ENCODE measurements at regions not wholly inside any gene's neighbourhood (a gene's known extent, or its start where the extent isn't known, plus 50 kb on each side); places are given as distances from the start of the nearest gene placed in this dataset.

- no peak overlapping the region for H3K4me2 ChIP-seq (ENCODE audit: low read length)
- DNase-seq (ENCODE audit: low read depth, low spot score) (no peak), ATAC-seq (no peak)
- no peak for TF ChIP-seq ATF3 (IDR thresholded peaks at IDR 0.05)
- no peak for TF ChIP-seq POLR2A (IDR thresholded peaks at IDR 0.05; ENCODE audit: borderline replicate concordance, extremely low read depth, insufficient read depth, insufficient read length)
- TF ChIP-seq EZH2 (IDR thresholded peaks at IDR 0.05): no peak
- no peak for TF ChIP-seq SRF (IDR thresholded peaks at IDR 0.05; ENCODE audit: low read depth)
- no peak for TF ChIP-seq EGR1 (IDR thresholded peaks at IDR 0.05; ENCODE audit: low read depth)
- no peaks in the 10 kb centered on the region for H3K79me2 ChIP-seq (ENCODE audit: insufficient read depth, low read length)
- H3K4me1 ChIP-seq (ENCODE audit: control insufficient read depth in 1 of 2, insufficient read depth in 2 of 2, low read length in 2 of 2): no peaks in the 10 kb centered on the region
- H3K27ac ChIP-seq (ENCODE audit: low read depth, low read length): no peak overlapping the region
- no peak overlapping the region for H3K9ac ChIP-seq (ENCODE audit: low read length)
- H2AFZ ChIP-seq (ENCODE audit: low read depth, low read length, poor library complexity, severe bottlenecking): no peak overlapping the region
- POLR2A ChIA-PET: no interaction called here
- no peaks in the 10 kb centered on the region for H3K9me2 ChIP-seq (ENCODE audit: insufficient read depth)
- RAD21 ChIA-PET (ENCODE audit: low non-redundant PET in 1 of 2, low total read pairs in 2 of 2, uncharacterized antibody in 2 of 2, unreplicated experiment in 2 of 2): no interaction called here
- H3K4me3 ChIP-seq (replicated peaks in 1 of 2; ENCODE audit: low read depth in 1 of 2, low read length in 2 of 2): no peak overlapping the region
- no peaks in the 10 kb centered on the region for H3K36me3 ChIP-seq (ENCODE audit: control insufficient read depth in 1 of 2, insufficient read depth in 2 of 2, low read length in 2 of 2)
- H3K9me3 ChIP-seq (ENCODE audit: control insufficient read depth in 1 of 2, insufficient read depth in 1 of 2, low read depth in 1 of 2, low read length in 2 of 2): no peaks in the 10 kb centered on the region
- BruUV-seq (replicated peaks): no TSS peak
- intact Hi-C loops (cut with micrococcal nuclease): no loop called here
- H3K27me3 ChIP-seq (ENCODE audit: insufficient read depth, low read length): no peaks in the 10 kb centered on the region
- CTCF ChIA-PET: no interaction called here
- no peaks in the 10 kb centered on the region for H4K20me1 ChIP-seq (ENCODE audit: insufficient read depth)
Measured at GRCh38 chr5:104052558-104053352, 490.2 kb upstream of the NUDT12 start.

- DNase-seq (ENCODE audit: low read depth, low spot score): no peak
- Histone ChIP-seq H3K27ac (ENCODE audit: low read depth, low read length) (no peak overlapping the region), H3K4me3 (replicated peaks in 1 of 2; ENCODE audit: low read depth in 1 of 2, low read length in 2 of 2) (no peak overlapping the region), H3K9me3 (ENCODE audit: control insufficient read depth in 1 of 2, insufficient read depth in 1 of 2, low read depth in 1 of 2, low read length in 2 of 2) (no peaks in the 10 kb centered on the region), H3K4me2 (ENCODE audit: low read length) (no peak overlapping the region), H3K4me1 (ENCODE audit: control insufficient read depth in 1 of 2, insufficient read depth in 2 of 2, low read length in 2 of 2) (no peaks in the 10 kb centered on the region), H3K9ac (ENCODE audit: low read length) (no peak overlapping the region), H2AFZ (ENCODE audit: low read depth, low read length, poor library complexity, severe bottlenecking) (no peak overlapping the region), H3K79me2 (ENCODE audit: insufficient read depth, low read length) (no peaks in the 10 kb centered on the region), H3K27me3 (ENCODE audit: insufficient read depth, low read length) (no peaks in the 10 kb centered on the region), H4K20me1 (ENCODE audit: insufficient read depth) (no peaks in the 10 kb centered on the region), H3K36me3 (ENCODE audit: control insufficient read depth in 1 of 2, insufficient read depth in 2 of 2, low read length in 2 of 2) (no peaks in the 10 kb centered on the region), H3K9me2 (ENCODE audit: insufficient read depth) (no peaks in the 10 kb centered on the region)
- ChIA-PET CTCF (no interaction called here), RAD21 (ENCODE audit: low non-redundant PET in 1 of 2, low total read pairs in 2 of 2, uncharacterized antibody in 2 of 2, unreplicated experiment in 2 of 2) (no interaction called here), POLR2A (no interaction called here)
- no peak for ATAC-seq
- TF ChIP-seq TCF7L2 (IDR thresholded peaks at IDR 0.05; ENCODE audit: borderline replicate concordance, extremely low read depth, insufficient read depth, insufficient read length) (no peak), YY1 (IDR thresholded peaks at IDR 0.05; ENCODE audit: extremely low read depth, insufficient replicate concordance, low read depth, low read length) (no peak), ELF1 (IDR thresholded peaks at IDR 0.05; ENCODE audit: borderline replicate concordance, low read depth) (no peak), ZNF274 (IDR thresholded peaks at IDR 0.05; ENCODE audit: low read depth, low read length) (no peak), POLR2A (IDR thresholded peaks at IDR 0.05; ENCODE audit: borderline replicate concordance, extremely low read depth, insufficient read depth, insufficient read length) (no peak), CTCF (IDR thresholded peaks at IDR 0.05 in 2 of 3, conservative IDR thresholded peaks at IDR 0.05 in 1 of 3; ENCODE audit: borderline replicate concordance in 1 of 3, insufficient read depth in 1 of 3, low read depth in 2 of 3, low read length in 2 of 3) (no peak), POLR2AphosphoS5 (IDR thresholded peaks at IDR 0.05; ENCODE audit: low read depth, low read length) (no peak), SRF (IDR thresholded peaks at IDR 0.05; ENCODE audit: low read depth) (no peak), SP1 (IDR thresholded peaks at IDR 0.05; ENCODE audit: low read depth) (no peak), ZBTB33 (IDR thresholded peaks at IDR 0.05; ENCODE audit: extremely low read depth, insufficient replicate concordance, low read length) (no peak)
- intact Hi-C loops (cut with micrococcal nuclease): no loop called here
- BruUV-seq (replicated peaks): no TSS peak
Measured at GRCh38 chr5:104050436-104050835, 487.8 kb upstream of the NUDT12 start.

Measured in HCT116 (cell line).